DND-41 (cell line): ENCODE measurements at regions not wholly inside any gene's neighbourhood (a gene's known extent, or its start where the extent isn't known, plus 50 kb on each side); places are given as distances from the start of the nearest gene placed in this dataset.

Experiments used
- CTCF ChIP-seq: IDR thresholded peaks from 2 replicates; pipeline ENCODE4 v1.5.1; 2012; ENCODE audit warnings: borderline replicate concordance, low read length, moderate library complexity, mild to moderate bottlenecking; ENCODE audit not compliant: poor library complexity, severe bottlenecking; ENCODE audit errors: extremely low read depth
- EZH2 ChIP-seq: IDR thresholded peaks from 3 replicates; pipeline ENCODE4 v1.6.1; 2012; ENCODE audit warnings: borderline replicate concordance, low read depth, mild to moderate bottlenecking, moderate library complexity, low read length, inconsistent platforms; ENCODE audit not compliant: severe bottlenecking

- TF ChIP-seq CTCF (no peak), EZH2 (no peak)
Observed at GRCh38 chr15:62977952-62978811, 64.4 kb upstream of the TPM1 start.
